DOHH2 (cell line): ENCODE measurements at regions not wholly inside any gene's neighbourhood (a gene's known extent, or its start where the extent isn't known, plus 50 kb on each side); places are given as distances from the start of the nearest gene placed in this dataset.

Source experiments
- EZH2phosphoT487 ChIP-seq: fragments of 200-600 bp; sonication (generic); IDR thresholded peaks from 2 replicates; pipeline ENCODE4 v1.6.1; 2017; ENCODE audit warnings: borderline replicate concordance, mild to moderate bottlenecking, antibody characterized with exemption, low read length, moderate library complexity, mixed read lengths
- TF ChIP-seq, protein P1 (sequence below): fragments of 200-600 bp; sonication (generic); IDR thresholded peaks from one replicate; pipeline ENCODE4 v1.5.1; 2014; ENCODE audit warnings: antibody characterized with exemption, mild to moderate bottlenecking, low read depth, low read length; ENCODE audit not compliant: poor library complexity, severe bottlenecking

DNA sequence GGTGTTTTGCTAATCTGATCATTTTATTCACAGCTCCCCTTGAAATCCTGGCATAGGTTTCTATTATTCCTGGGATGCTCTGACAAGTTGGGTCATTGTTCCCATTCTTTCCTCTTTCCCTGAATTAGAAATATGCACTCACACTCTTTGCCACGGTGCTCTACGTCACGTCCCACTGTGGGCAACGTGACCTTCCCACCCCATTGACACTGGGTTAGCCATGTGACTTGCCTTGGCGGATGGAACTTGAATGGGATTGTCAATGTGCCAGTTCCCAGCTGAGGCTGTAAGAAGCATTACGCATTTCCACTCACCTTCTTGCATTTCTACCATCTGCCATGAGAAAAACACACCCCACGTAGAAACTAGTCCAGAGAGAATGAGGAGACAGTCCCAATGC, 492.4 kb downstream of the SHISA9 start:
- TF ChIP-seq, protein P1, sequence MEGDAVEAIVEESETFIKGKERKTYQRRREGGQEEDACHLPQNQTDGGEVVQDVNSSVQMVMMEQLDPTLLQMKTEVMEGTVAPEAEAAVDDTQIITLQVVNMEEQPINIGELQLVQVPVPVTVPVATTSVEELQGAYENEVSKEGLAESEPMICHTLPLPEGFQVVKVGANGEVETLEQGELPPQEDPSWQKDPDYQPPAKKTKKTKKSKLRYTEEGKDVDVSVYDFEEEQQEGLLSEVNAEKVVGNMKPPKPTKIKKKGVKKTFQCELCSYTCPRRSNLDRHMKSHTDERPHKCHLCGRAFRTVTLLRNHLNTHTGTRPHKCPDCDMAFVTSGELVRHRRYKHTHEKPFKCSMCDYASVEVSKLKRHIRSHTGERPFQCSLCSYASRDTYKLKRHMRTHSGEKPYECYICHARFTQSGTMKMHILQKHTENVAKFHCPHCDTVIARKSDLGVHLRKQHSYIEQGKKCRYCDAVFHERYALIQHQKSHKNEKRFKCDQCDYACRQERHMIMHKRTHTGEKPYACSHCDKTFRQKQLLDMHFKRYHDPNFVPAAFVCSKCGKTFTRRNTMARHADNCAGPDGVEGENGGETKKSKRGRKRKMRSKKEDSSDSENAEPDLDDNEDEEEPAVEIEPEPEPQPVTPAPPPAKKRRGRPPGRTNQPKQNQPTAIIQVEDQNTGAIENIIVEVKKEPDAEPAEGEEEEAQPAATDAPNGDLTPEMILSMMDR: no peak
- TF ChIP-seq EZH2phosphoT487: no peak
